ENCODE measurements at regions not wholly inside any gene's neighbourhood (a gene's known extent, or its start where the extent isn't known, plus 50 kb on each side); places are given as distances from the start of the nearest gene placed in this dataset.
A peak's percentile ranks its signal among the peaks of the same experiment; 100 is the strongest.

DNA sequence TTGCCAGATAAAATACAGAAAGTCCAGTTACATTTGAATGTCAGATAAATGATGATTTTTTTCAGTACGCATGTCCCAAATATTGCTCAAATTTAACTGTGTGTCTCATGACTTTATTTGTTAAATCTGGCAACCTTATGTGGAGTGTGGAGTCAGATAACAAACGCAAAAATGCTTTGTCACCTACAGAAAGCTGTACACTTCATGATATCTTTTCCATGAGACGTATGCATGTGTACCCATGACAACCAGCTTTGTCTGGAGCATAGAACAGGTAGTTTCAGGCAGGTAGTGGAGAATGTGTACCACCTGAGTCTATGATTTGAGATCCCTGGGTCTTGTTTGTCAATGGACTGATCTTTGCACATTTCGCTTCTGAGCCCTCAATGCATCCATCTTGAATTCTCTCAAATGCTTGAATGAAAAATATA, 105.5 kb upstream of the CPEB4 start (continued):
- TF ChIP-seq, protein P1, sequence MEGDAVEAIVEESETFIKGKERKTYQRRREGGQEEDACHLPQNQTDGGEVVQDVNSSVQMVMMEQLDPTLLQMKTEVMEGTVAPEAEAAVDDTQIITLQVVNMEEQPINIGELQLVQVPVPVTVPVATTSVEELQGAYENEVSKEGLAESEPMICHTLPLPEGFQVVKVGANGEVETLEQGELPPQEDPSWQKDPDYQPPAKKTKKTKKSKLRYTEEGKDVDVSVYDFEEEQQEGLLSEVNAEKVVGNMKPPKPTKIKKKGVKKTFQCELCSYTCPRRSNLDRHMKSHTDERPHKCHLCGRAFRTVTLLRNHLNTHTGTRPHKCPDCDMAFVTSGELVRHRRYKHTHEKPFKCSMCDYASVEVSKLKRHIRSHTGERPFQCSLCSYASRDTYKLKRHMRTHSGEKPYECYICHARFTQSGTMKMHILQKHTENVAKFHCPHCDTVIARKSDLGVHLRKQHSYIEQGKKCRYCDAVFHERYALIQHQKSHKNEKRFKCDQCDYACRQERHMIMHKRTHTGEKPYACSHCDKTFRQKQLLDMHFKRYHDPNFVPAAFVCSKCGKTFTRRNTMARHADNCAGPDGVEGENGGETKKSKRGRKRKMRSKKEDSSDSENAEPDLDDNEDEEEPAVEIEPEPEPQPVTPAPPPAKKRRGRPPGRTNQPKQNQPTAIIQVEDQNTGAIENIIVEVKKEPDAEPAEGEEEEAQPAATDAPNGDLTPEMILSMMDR (conservative IDR thresholded peaks at IDR 0.05; ENCODE audit: low read depth, low read length) = no peak
- TF ChIP-seq RCOR1 (IDR thresholded peaks at IDR 0.05; ENCODE audit: insufficient replicate concordance, low read length) = no peak
- no peak for TF ChIP-seq POLR2A (IDR thresholded peaks at IDR 0.05; ENCODE audit: low read depth, low read length)
- TF ChIP-seq BHLHE40 (IDR thresholded peaks at IDR 0.05; ENCODE audit: low read depth, low read length) = no peak

GRCh38 chr5:173783371-173783770, 104.8 kb upstream of the CPEB4 start:
- no peaks in the 10 kb centered on the region for H4K20me1 ChIP-seq (ENCODE audit: insufficient read depth, low read length)
- no peak overlapping the region for H3K14ac ChIP-seq (replicated peaks; ENCODE audit: low read depth, low read length)
- no peak overlapping the region for H2AFZ ChIP-seq (replicated peaks; ENCODE audit: low read length, poor library complexity)
- peak overlapping the region; percentile 23; the same call in 1 of the 2 replicates for H3K27ac ChIP-seq (ENCODE audit: insufficient read depth, low read length)
- peaks cover 13% of the 10 kb centered on the region for H3K9me1 ChIP-seq (ENCODE audit: insufficient read depth, low read length)
- no peak overlapping the region for H3K4me3 ChIP-seq (ENCODE audit: insufficient read depth, low read depth, low read length)
- 0 out of 2 replicates have a peak overlapping the region, but pooled peaks have one; percentile 45 for H2AK5ac ChIP-seq (ENCODE audit: low read depth, low read length)
- H3K4ac ChIP-seq (ENCODE audit: low read depth, low read length) = peak overlapping the region; percentile 70
- H3K79me1 ChIP-seq (ENCODE audit: low read depth in 1 of 2, low read length in 2 of 2) = 0 out of 4 replicates have a peak, but pooled peaks cover 0 to 3% of the 10 kb centered on the region in 2 experiments
- BruUV-seq (replicated peaks) = no TSS peak
- H3K4me2 ChIP-seq (ENCODE audit: low read depth, low read length) = no peak overlapping the region
- no peak overlapping the region for H2AK9ac ChIP-seq (replicated peaks; ENCODE audit: low read depth, low read length, poor library complexity)
- CTCF ChIA-PET = no interaction called here
- 100% methylated on average over 1 of the region's 2 CpGs; no CpG with 5 or more reads in 1 of the 2 experiments for WGBS, 2 experiments (ENCODE audit: extremely low coverage in 2 of 2, insufficient read length in 1 of 2)
- no peak for DNase-seq
- dilution Hi-C loops (cut with HindIII; ENCODE audit: low sequenced_read_pairs, unreplicated experiment) = no loop called here
- H3K9me3 ChIP-seq (ENCODE audit: control insufficient read depth, insufficient read depth, low read length) = no peaks in the 10 kb centered on the region
- H2BK15ac ChIP-seq (ENCODE audit: low read depth, low read length) = no peak overlapping the region
- H3K27me3 ChIP-seq (ENCODE audit: control insufficient read depth, insufficient read depth, low read length) = no peaks in the 10 kb centered on the region
- H3K4me1 ChIP-seq (ENCODE audit: control insufficient read depth, insufficient read depth, low read length) = peaks cover 16% of the 10 kb centered on the region
- H3K23ac ChIP-seq (ENCODE audit: low read depth, low read length) = no peak overlapping the region
- peak overlapping the region in 1 of 2 experiments; percentile 29; a peak in 3 of 4 replicates for H4K8ac ChIP-seq (ENCODE audit: low read depth in 2 of 2, low read length in 2 of 2)
- intact Hi-C loops (cut with micrococcal nuclease) = no loop called here
- TF ChIP-seq CHD1 (IDR thresholded peaks at IDR 0.05; ENCODE audit: low read depth, low read length) (no peak), FOS (IDR thresholded peaks at IDR 0.05; ENCODE audit: low read depth, low read length) (no peak), BHLHE40 (IDR thresholded peaks at IDR 0.05; ENCODE audit: low read depth, low read length) (no peak), RCOR1 (IDR thresholded peaks at IDR 0.05; ENCODE audit: insufficient replicate concordance, low read length) (no peak), RFX5 (IDR thresholded peaks at IDR 0.05; ENCODE audit: low read depth, low read length) (no peak), RAD21 (IDR thresholded peaks at IDR 0.05; ENCODE audit: low read length) (no peak), SMC3 (IDR thresholded peaks at IDR 0.05; ENCODE audit: low read depth, low read length) (no peak), MAFK (IDR thresholded peaks at IDR 0.05; ENCODE audit: low read depth, low read length) (no peak)
- H3K36me3 ChIP-seq (ENCODE audit: control insufficient read depth, insufficient read depth, low read length) = no peaks in the 10 kb centered on the region
- H3K9ac ChIP-seq (ENCODE audit: low read depth, low read length) = 0 out of 2 replicates have a peak overlapping the region, but pooled peaks have one; percentile 13
- H2BK20ac ChIP-seq (ENCODE audit: low read depth, low read length) = 0 out of 2 replicates have a peak overlapping the region, but pooled peaks have one; percentile 9
- in situ Hi-C loops (cut with MboI; ENCODE audit: low sequenced_read_pairs) = no loop called here
- H2BK120ac ChIP-seq (ENCODE audit: low read depth, low read length) = peak overlapping the region; percentile 66
- POLR2A ChIA-PET (ENCODE audit: unreplicated experiment) = no interaction called here
- no peak for ATAC-seq (ENCODE audit: low read depth)
- no peak overlapping the region for H2BK5ac ChIP-seq (ENCODE audit: low read depth, low read length, poor library complexity, severe bottlenecking)
- peak overlapping the region; percentile 35; the same call in 1 of the 2 replicates for H4K5ac ChIP-seq (ENCODE audit: low read depth, low read length)
- H3K56ac ChIP-seq (ENCODE audit: extremely low read depth, insufficient read depth, low read length) = no peak overlapping the region
- H3K18ac ChIP-seq (ENCODE audit: low read depth, low read length) = peak overlapping the region; percentile 62
- H4K91ac ChIP-seq (ENCODE audit: insufficient read depth, low read depth, low read length) = peak overlapping the region; percentile 37
